SK-N-SH treated with all-trans-retinoic acid at 6 μM for 48 hours (cell line): ENCODE measurements at regions not wholly inside any gene's neighbourhood (a gene's known extent, or its start where the extent isn't known, plus 50 kb on each side); places are given as distances from the start of the nearest gene placed in this dataset.

Experiments
- ATAC-seq: fragments of 200-7000 bp; cut with Tn5 transposase; 3 replicates; pipeline ENCODE4 v1.9.1; 2020; ENCODE audit warnings: mild to moderate bottlenecking, moderate library complexity
- BACH2 ChIP-seq: fragments of 250-450 bp; sonication (Bioruptor Pico); IDR thresholded peaks from 2 replicates; pipeline ENCODE4 v1.9.0; 2021; ENCODE audit warnings: mild to moderate bottlenecking, borderline replicate concordance
- CSDC2 ChIP-seq: fragments of 250-450 bp; sonication (Bioruptor Pico); IDR thresholded peaks from 2 replicates; pipeline ENCODE4 v1.5.0; 2020; ENCODE audit warnings: mild to moderate bottlenecking, moderate library complexity
- ESRRG ChIP-seq: fragments of 250-450 bp; sonication (Bioruptor Pico); IDR thresholded peaks from 2 replicates; pipeline ENCODE4 v1.6.1; 2021; ENCODE audit warnings: mild to moderate bottlenecking
- GLIS3 ChIP-seq: fragments of 250-450 bp; sonication (Bioruptor Pico); IDR thresholded peaks from 2 replicates; pipeline ENCODE4 v1.5.0; 2020; ENCODE audit warnings: mild to moderate bottlenecking, moderate library complexity
- ISL1 ChIP-seq: fragments of 250-450 bp; sonication (Bioruptor Pico); IDR thresholded peaks from 2 replicates; pipeline ENCODE4 v2.1.2; 2022; ENCODE audit warnings: mild to moderate bottlenecking, moderate library complexity
- OSR1 ChIP-seq: fragments of 250-450 bp; sonication (Bioruptor Pico); IDR thresholded peaks from 2 replicates; pipeline ENCODE4 v1.8.0; 2022; ENCODE audit warnings: moderate library complexity, mild to moderate bottlenecking, inconsistent platforms
- PATZ1 ChIP-seq: fragments of 250-450 bp; sonication (Bioruptor Pico); IDR thresholded peaks from 2 replicates; pipeline ENCODE4 v1.8.0; 2020; ENCODE audit warnings: mild to moderate bottlenecking, moderate library complexity, borderline replicate concordance
- POU6F1 ChIP-seq: fragments of 250-450 bp; sonication (Bioruptor Pico); IDR thresholded peaks from 2 replicates; pipeline ENCODE4 v1.8.0; 2021; ENCODE audit warnings: low read depth, mild to moderate bottlenecking, moderate library complexity, borderline replicate concordance
- PPARA ChIP-seq: fragments of 250-450 bp; sonication (Bioruptor Pico); IDR thresholded peaks from 2 replicates; pipeline ENCODE4 v1.5.0; 2020; ENCODE audit warnings: mild to moderate bottlenecking, borderline replicate concordance
- RARB ChIP-seq: fragments of 250-450 bp; sonication (Bioruptor Pico); IDR thresholded peaks from 2 replicates; pipeline ENCODE4 v1.8.0; 2021; ENCODE audit warnings: mild to moderate bottlenecking, moderate library complexity
- SNAI2 ChIP-seq: fragments of 250-450 bp; sonication (Bioruptor Pico); IDR thresholded peaks from 2 replicates; pipeline ENCODE4 v1.5.0; 2020; ENCODE audit warnings: mild to moderate bottlenecking, moderate library complexity
- TOX ChIP-seq: fragments of 250-450 bp; sonication (Bioruptor Pico); IDR thresholded peaks from 2 replicates; pipeline ENCODE4 v1.8.0; 2021; ENCODE audit warnings: mild to moderate bottlenecking, moderate library complexity, borderline replicate concordance
- ZC3H10 ChIP-seq: fragments of 250-450 bp; sonication (Bioruptor Pico); IDR thresholded peaks from 2 replicates; pipeline ENCODE4 v1.5.1; 2021; ENCODE audit warnings: mild to moderate bottlenecking, moderate library complexity
- ZFP30 ChIP-seq: fragments of 450-650 bp; formaldehyde crosslinking; IDR thresholded peaks from 2 replicates; pipeline ENCODE4 v1.5.0; 2022; ENCODE audit warnings: mild to moderate bottlenecking, moderate library complexity
- ZNF565 ChIP-seq: fragments of 450-650 bp; formaldehyde crosslinking; conservative IDR thresholded peaks from 2 replicates; pipeline ENCODE4 v1.5.0; 2020; ENCODE audit warnings: low read depth, mild to moderate bottlenecking, moderate library complexity
- ZNF70 ChIP-seq: fragments of 450-650 bp; formaldehyde crosslinking; IDR thresholded peaks from 2 replicates; pipeline ENCODE4 v1.5.0; 2020; ENCODE audit warnings: mild to moderate bottlenecking, moderate library complexity
- ZNF8 ChIP-seq: fragments of 450-650 bp; formaldehyde crosslinking; IDR thresholded peaks from 2 replicates; pipeline ENCODE4 v1.5.0; 2020; ENCODE audit warnings: mild to moderate bottlenecking, moderate library complexity
- TF ChIP-seq, protein P1 (sequence below): fragments of 250-450 bp; sonication (Bioruptor Pico); IDR thresholded peaks from 2 replicates; pipeline ENCODE4 v1.5.0; 2020; ENCODE audit warnings: mild to moderate bottlenecking, moderate library complexity
- TF ChIP-seq, protein P2 (sequence below): fragments of 250-450 bp; sonication (Bioruptor Pico); IDR thresholded peaks from 2 replicates; pipeline ENCODE4 v1.5.1; 2020; ENCODE audit warnings: low read depth, mild to moderate bottlenecking, moderate library complexity

DNA sequence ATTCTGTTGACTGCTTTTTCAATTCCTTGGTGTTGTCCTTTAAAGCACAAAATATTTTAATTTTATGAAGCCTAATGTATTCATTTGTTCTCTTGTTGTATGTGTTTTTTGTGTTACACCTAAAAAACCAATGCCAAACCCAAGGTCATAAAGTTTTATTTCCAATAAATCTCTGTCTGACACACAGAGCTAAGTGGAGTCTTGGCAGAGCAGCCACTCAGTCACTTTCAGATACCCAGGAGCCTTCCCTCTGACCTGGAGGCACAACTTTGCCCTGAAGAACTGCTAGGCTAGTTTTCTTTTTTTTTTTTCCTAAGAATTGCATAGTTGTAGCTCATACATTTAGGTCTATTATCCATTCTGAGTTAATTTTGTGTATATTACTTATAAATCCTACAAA, 71.2 kb upstream of the BCL9 start:
- ATAC-seq, result no peak
- no peak for TF ChIP-seq ZNF565 (CRISPR knock-in tag)
- no peak for TF ChIP-seq ZNF8 (CRISPR knock-in tag)
- TF ChIP-seq PATZ1 (CRISPR knock-in tag), result no peak
- no peak for TF ChIP-seq ZC3H10 (CRISPR knock-in tag)
- TF ChIP-seq, all 23 proteins: peak for 0

- no peak for TF ChIP-seq ZNF70 (CRISPR knock-in tag)
- no peak for TF ChIP-seq GLIS3 (CRISPR knock-in tag)
- TF ChIP-seq PATZ1 (CRISPR knock-in tag), result no peak
- TF ChIP-seq, protein P1, sequence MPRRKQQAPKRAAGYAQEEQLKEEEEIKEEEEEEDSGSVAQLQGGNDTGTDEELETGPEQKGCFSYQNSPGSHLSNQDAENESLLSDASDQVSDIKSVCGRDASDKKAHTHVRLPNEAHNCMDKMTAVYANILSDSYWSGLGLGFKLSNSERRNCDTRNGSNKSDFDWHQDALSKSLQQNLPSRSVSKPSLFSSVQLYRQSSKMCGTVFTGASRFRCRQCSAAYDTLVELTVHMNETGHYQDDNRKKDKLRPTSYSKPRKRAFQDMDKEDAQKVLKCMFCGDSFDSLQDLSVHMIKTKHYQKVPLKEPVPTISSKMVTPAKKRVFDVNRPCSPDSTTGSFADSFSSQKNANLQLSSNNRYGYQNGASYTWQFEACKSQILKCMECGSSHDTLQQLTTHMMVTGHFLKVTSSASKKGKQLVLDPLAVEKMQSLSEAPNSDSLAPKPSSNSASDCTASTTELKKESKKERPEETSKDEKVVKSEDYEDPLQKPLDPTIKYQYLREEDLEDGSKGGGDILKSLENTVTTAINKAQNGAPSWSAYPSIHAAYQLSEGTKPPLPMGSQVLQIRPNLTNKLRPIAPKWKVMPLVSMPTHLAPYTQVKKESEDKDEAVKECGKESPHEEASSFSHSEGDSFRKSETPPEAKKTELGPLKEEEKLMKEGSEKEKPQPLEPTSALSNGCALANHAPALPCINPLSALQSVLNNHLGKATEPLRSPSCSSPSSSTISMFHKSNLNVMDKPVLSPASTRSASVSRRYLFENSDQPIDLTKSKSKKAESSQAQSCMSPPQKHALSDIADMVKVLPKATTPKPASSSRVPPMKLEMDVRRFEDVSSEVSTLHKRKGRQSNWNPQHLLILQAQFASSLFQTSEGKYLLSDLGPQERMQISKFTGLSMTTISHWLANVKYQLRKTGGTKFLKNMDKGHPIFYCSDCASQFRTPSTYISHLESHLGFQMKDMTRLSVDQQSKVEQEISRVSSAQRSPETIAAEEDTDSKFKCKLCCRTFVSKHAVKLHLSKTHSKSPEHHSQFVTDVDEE (CRISPR knock-in tag), result no peak
- TF ChIP-seq PPARA (CRISPR knock-in tag), result no peak
- TF ChIP-seq CSDC2 (CRISPR knock-in tag), result no peak
- no peak for TF ChIP-seq POU6F1 (CRISPR knock-in tag)
- no peak for TF ChIP-seq RARB (CRISPR knock-in tag)
- no peak for TF ChIP-seq TOX
- TF ChIP-seq ZC3H10 (CRISPR knock-in tag), result no peak
- TF ChIP-seq SNAI2 (CRISPR knock-in tag), result no peak
- no peak for TF ChIP-seq ZNF565 (CRISPR knock-in tag)
- no peak for TF ChIP-seq ESRRG (CRISPR knock-in tag)
- TF ChIP-seq, protein P2, sequence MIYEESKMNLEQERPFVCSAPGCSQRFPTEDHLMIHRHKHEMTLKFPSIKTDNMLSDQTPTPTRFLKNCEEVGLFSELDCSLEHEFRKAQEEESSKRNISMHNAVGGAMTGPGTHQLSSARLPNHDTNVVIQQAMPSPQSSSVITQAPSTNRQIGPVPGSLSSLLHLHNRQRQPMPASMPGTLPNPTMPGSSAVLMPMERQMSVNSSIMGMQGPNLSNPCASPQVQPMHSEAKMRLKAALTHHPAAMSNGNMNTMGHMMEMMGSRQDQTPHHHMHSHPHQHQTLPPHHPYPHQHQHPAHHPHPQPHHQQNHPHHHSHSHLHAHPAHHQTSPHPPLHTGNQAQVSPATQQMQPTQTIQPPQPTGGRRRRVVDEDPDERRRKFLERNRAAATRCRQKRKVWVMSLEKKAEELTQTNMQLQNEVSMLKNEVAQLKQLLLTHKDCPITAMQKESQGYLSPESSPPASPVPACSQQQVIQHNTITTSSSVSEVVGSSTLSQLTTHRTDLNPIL, result no peak
- TF ChIP-seq BACH2 (CRISPR knock-in tag), result no peak
- TF ChIP-seq ZFP30 (CRISPR knock-in tag), result no peak
- ATAC-seq, result no peak
These were observed 68.8 kb upstream of the BCL9 start for GRCh38 chr1:147472489-147472888.

DNA sequence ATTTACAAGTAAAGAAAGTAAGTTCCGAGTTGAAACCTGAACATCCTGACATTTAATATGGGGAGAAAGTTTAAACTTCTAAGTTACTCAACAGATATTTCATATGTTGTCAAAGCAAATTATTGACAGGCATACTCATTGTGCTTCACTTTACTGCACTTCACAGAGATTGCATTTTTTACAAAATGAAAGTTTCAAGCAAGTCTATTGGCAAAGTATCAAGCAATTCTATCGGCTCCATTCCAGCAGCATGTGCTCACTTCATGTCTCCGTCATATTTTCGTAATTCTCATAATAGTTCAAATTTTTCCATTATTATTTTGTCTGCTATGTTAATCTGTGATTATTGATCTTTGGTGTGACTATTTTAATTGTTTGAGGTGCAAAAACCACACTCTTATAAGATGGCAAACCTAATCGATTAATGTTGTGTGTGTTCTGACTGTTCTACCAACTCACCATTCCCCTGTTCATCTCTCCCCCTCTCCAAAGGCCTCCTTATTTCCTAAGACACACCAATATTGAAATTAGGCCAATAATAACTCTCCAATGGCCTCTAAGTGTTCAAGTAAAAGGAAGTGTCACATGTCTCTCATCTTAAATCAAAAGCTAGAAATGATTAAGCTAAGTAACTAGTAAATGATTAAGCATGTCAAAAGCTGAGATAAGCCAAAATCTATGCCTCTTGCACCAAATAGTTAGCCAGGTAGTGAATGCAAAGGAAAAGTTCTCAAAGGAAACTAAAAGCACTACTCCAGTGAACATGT, 68.2 kb upstream of the BCL9 start:
- ATAC-seq, result no peak
- TF ChIP-seq ZNF8 (CRISPR knock-in tag) (no peak), POU6F1 (CRISPR knock-in tag) (no peak), RARB (CRISPR knock-in tag) (no peak), ISL1 (no peak), CSDC2 (CRISPR knock-in tag) (no peak), SNAI2 (CRISPR knock-in tag) (no peak), ZNF565 (CRISPR knock-in tag) (no peak), OSR1 (CRISPR knock-in tag) (no peak), ZC3H10 (CRISPR knock-in tag) (no peak)
- TF ChIP-seq, protein P2, result no peak
- TF ChIP-seq, protein P1 (CRISPR knock-in tag), result no peak
